ENCODE measurements at regions not wholly inside any gene's neighbourhood (a gene's known extent, or its start where the extent isn't known, plus 50 kb on each side); places are given as distances from the start of the nearest gene placed in this dataset.

DNA sequence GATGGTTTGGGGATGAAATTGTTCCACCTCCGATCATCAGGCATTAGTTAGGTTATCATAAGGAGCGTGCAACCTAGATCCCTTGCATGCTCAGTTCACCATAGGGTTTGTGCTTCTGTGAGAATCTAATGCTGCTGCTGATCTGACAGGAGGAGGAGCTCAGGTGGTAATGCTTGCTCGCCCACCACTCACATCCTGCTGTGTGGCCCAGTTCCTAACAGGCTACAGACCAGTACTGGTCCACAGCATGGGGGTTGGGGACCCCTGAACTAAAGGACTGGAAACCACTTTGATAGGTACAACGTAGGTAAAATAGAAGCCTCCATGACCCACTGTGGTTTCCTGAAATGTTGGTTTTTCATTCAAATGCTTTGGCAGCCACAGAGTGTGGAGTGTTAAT, 109.3 kb upstream of the PROKR2 start:
- Histone ChIP-seq H3K27ac (ENCODE audit: insufficient read length, low read depth, low read length) (no peak overlapping the region), H2BK12ac (ENCODE audit: insufficient read length, low read depth, low read length) (no peak overlapping the region), H2AFZ (ENCODE audit: low read length) (no peak overlapping the region), H2BK5ac (ENCODE audit: insufficient read length, low read length) (no peak overlapping the region), H2BK120ac (ENCODE audit: low read depth, low read length, poor library complexity, severe bottlenecking) (no peak overlapping the region), H3K79me2 (ENCODE audit: insufficient read depth, low read length) (no peaks in the 10 kb centered on the region), H4K91ac (ENCODE audit: insufficient read length, low read depth, low read length) (no peak overlapping the region), H2BK20ac (ENCODE audit: low read depth, low read length, poor library complexity, severe bottlenecking) (no peak overlapping the region), H3K9me3 (ENCODE audit: control insufficient read depth, low read depth, low read length) (no peaks in the 10 kb centered on the region), H3K4me2 (ENCODE audit: insufficient read depth, insufficient read length, low read length) (no peak overlapping the region), H3K18ac (ENCODE audit: insufficient read length, low read depth, low read length) (no peak overlapping the region), H3K4me1 (ENCODE audit: insufficient read depth, low read length) (no peaks in the 10 kb centered on the region), H4K8ac (replicated peaks; ENCODE audit: insufficient read length, low read depth, low read length) (no peak overlapping the region), H2BK15ac (ENCODE audit: low read depth, low read length) (no peak overlapping the region), H4K5ac (ENCODE audit: insufficient read length, low read depth, low read length) (no peak overlapping the region), H3K23me2 (ENCODE audit: insufficient read length, low read depth, low read length, poor library complexity, severe bottlenecking) (no peaks in the 10 kb centered on the region), H3K56ac (ENCODE audit: insufficient read length, low read depth, low read length) (no peak overlapping the region), H3K23ac (ENCODE audit: insufficient read length, low read depth, low read length) (no peak overlapping the region), H3T11ph (ENCODE audit: low read length) (no peak overlapping the region), H3K14ac (ENCODE audit: insufficient read depth, low read length) (no peak overlapping the region), H4K20me1 (ENCODE audit: control insufficient read depth, insufficient read depth, insufficient read length) (no peaks in the 10 kb centered on the region), H3K9ac (ENCODE audit: extremely low read depth, insufficient read length, low read length) (no peak overlapping the region), H2AK5ac (ENCODE audit: insufficient read length, low read length) (no peak overlapping the region), H3K27me3 (ENCODE audit: insufficient read depth, low read length) (no peaks in the 10 kb centered on the region), H3K4ac (ENCODE audit: low read depth, low read length) (no peak overlapping the region), H3K79me1 (ENCODE audit: insufficient read depth, low read depth, low read length, poor library complexity, severe bottlenecking) (no peaks in the 10 kb centered on the region)
- Mint-ChIP-seq H3K36me3 (ENCODE audit: insufficient read depth in 1 of 3, low read depth in 3 of 3) (no peaks in the 10 kb centered on the region), H3K4me1 (no peaks in the 10 kb centered on the region), H3K27ac (no peak overlapping the region), H3K27me3 (ENCODE audit: low read depth) (peaks cover 7% of the 10 kb centered on the region), H3K4me3 (no peak overlapping the region), H3K9me3 (peaks cover 4 to 5% of the 10 kb centered on the region in 2 experiments; a peak in 4 of 5 replicates)
- no peak for DNase-seq
- no CpG with 5 or more reads among the region's 4 CpGs for WGBS (ENCODE audit: extremely low coverage, insufficient read length, low lambda C conversion rate)
- TF ChIP-seq, protein P1, sequence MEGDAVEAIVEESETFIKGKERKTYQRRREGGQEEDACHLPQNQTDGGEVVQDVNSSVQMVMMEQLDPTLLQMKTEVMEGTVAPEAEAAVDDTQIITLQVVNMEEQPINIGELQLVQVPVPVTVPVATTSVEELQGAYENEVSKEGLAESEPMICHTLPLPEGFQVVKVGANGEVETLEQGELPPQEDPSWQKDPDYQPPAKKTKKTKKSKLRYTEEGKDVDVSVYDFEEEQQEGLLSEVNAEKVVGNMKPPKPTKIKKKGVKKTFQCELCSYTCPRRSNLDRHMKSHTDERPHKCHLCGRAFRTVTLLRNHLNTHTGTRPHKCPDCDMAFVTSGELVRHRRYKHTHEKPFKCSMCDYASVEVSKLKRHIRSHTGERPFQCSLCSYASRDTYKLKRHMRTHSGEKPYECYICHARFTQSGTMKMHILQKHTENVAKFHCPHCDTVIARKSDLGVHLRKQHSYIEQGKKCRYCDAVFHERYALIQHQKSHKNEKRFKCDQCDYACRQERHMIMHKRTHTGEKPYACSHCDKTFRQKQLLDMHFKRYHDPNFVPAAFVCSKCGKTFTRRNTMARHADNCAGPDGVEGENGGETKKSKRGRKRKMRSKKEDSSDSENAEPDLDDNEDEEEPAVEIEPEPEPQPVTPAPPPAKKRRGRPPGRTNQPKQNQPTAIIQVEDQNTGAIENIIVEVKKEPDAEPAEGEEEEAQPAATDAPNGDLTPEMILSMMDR (conservative IDR thresholded peaks at IDR 0.05): no peak

All from H9 (cell line).